H1 (cell line): ENCODE measurements at regions not wholly inside any gene's neighbourhood (a gene's known extent, or its start where the extent isn't known, plus 50 kb on each side); places are given as distances from the start of the nearest gene placed in this dataset.

ENCODE experiments used
- CTCF ChIA-PET: fragments of 300-600 bp; sonication (Branson Sonifier 250); formaldehyde crosslinking; loops from one replicate; lab custom pipeline; 2021; ENCODE audit not compliant: partially characterized antibody; lab: Charles Lee
- POLR2A ChIA-PET: fragments of 300-600 bp; sonication (Branson Sonifier 250); formaldehyde crosslinking; loops from one replicate; lab custom pipeline; 2021; ENCODE audit warnings: inconsistent platforms; ENCODE audit not compliant: partially characterized antibody; lab: Charles Lee
- DNase-seq, 2 experiments: peaks; one replicate each; pipeline versions ENCODE4 v3.0.0 to v3.0.0-alpha.2; 2010 to 2022; ENCODE audit warnings: low spot score in 2 of 2, low read depth in 1 of 2, mixed read lengths in 1 of 2
- FAIRE-seq: peaks from 2 replicates; lab custom pipeline; 2011; peaks lifted over from hg19 to GRCh38; lab: Jason Lieb, UNC
- H2AFZ ChIP-seq: 2 replicates; pipeline ENCODE4 v1.8.1; 2012; ENCODE audit warnings: low read length, inconsistent platforms
- H2AK5ac ChIP-seq: 2 replicates; pipeline ENCODE4 v1.6.1; 2013; ENCODE audit warnings: low read depth, low read length
- H2BK120ac ChIP-seq: replicated peaks from 2 replicates; pipeline ENCODE3; 2013; ENCODE audit warnings: low read depth, low read length, inconsistent platforms
- H2BK12ac ChIP-seq: 2 replicates; pipeline ENCODE4 v1.6.1; 2013; ENCODE audit warnings: low read depth, low read length
- H2BK15ac ChIP-seq: 2 replicates; pipeline ENCODE4 v1.6.1; 2013; ENCODE audit warnings: low read length
- H2BK20ac ChIP-seq: 2 replicates; pipeline ENCODE4 v1.6.1; 2013; ENCODE audit warnings: low read length
- H2BK5ac ChIP-seq: 2 replicates; pipeline ENCODE4 v1.6.1; 2013; ENCODE audit warnings: low read depth, low read length
- H3K14ac ChIP-seq: 2 replicates; pipeline ENCODE4 v1.6.1; 2013; ENCODE audit warnings: inconsistent platforms; ENCODE audit not compliant: insufficient read length
- H3K18ac ChIP-seq: 2 replicates; pipeline ENCODE4 v1.6.1; 2013; ENCODE audit warnings: low read length; ENCODE audit errors: extremely low read depth
- H3K23ac ChIP-seq: 2 replicates; pipeline ENCODE4 v1.6.1; 2013; ENCODE audit warnings: inconsistent platforms; ENCODE audit not compliant: insufficient read length
- H3K23me2 ChIP-seq: 2 replicates; pipeline ENCODE4 v1.6.1; 2013; ENCODE audit warnings: low read depth, low read length
- H3K27ac ChIP-seq: 2 replicates; pipeline ENCODE4 v1.6.1; 2011; ENCODE audit warnings: low read depth, low read length, inconsistent platforms
- H3K27me3 ChIP-seq, 4 experiments: replicated peaks in 1 of 4; 1 replicate in 1 of 4; 2 replicates in 3 of 4; pipeline versions ENCODE4 v1.6.1 to v1.8.1; 2011 to 2013; ENCODE audit warnings: low read length in 3 of 4, mild to moderate bottlenecking in 3 of 4, inconsistent platforms in 2 of 4, mixed read lengths in 2 of 4, moderate library complexity in 1 of 4; ENCODE audit not compliant: control insufficient read depth in 3 of 4, insufficient read depth in 3 of 4; ENCODE audit errors: extremely low read depth in 1 of 4
- H3K36me3 ChIP-seq, 4 experiments: 2 replicates each; pipeline versions ENCODE4 v1.6.1 to v1.8.1; 2011 to 2013; ENCODE audit warnings: mild to moderate bottlenecking in 4 of 4, low read length in 3 of 4, moderate library complexity in 2 of 4, control low read depth in 1 of 4, inconsistent platforms in 1 of 4; ENCODE audit not compliant: insufficient read depth in 4 of 4, control insufficient read depth in 2 of 4
- H3K4ac ChIP-seq: replicated peaks from 2 replicates; pipeline ENCODE3; 2013; ENCODE audit warnings: low read length, low read depth, mixed read lengths, inconsistent platforms; ENCODE audit not compliant: insufficient read length
- H3K4me1 ChIP-seq, 4 experiments: replicated peaks in 1 of 4; 1 replicate in 1 of 4; 2 replicates in 3 of 4; pipeline versions ENCODE4 v1.6.1 to v1.8.1; 2011 to 2013; ENCODE audit warnings: low read length in 3 of 4, inconsistent platforms in 2 of 4, mixed read lengths in 1 of 4; ENCODE audit not compliant: insufficient read depth in 4 of 4, control insufficient read depth in 3 of 4
- H3K4me2 ChIP-seq, 2 experiments: 2 replicates each; pipeline versions ENCODE4 v1.6.1 to v1.8.1; 2011 to 2013; ENCODE audit warnings: low read depth in 2 of 2, low read length in 2 of 2, control low read depth in 1 of 2, inconsistent platforms in 1 of 2, mild to moderate bottlenecking in 1 of 2; ENCODE audit not compliant: insufficient read depth in 1 of 2
- H3K4me3 ChIP-seq, 4 experiments: fragments of 200-600, 300-600 bp in 1 of 4; sonication (generic), shearing (Covaris generic), sonication (Bioruptor Twin) in 1 of 4; 2 replicates each; pipeline versions ENCODE4 v1.5.1 to v1.8.1; 2011 to 2016; ENCODE audit warnings: low read length in 4 of 4, low read depth in 3 of 4, control low read depth in 2 of 4, inconsistent platforms in 2 of 4, mild to moderate bottlenecking in 2 of 4, mixed read lengths in 1 of 4, moderate library complexity in 1 of 4; ENCODE audit not compliant: insufficient read depth in 2 of 4; ENCODE audit errors: extremely low read depth in 1 of 4
- H3K56ac ChIP-seq: replicated peaks from 2 replicates; pipeline ENCODE3; 2013; ENCODE audit warnings: low read depth, mild to moderate bottlenecking, mixed read lengths, low read length, inconsistent platforms; ENCODE audit not compliant: insufficient read length
- H3K79me1 ChIP-seq: 2 replicates; pipeline ENCODE4 v1.6.1; 2013; ENCODE audit warnings: low read depth, low read length, control low read depth
- H3K79me2 ChIP-seq, 2 experiments: 2 replicates each; pipeline versions ENCODE4 v1.6.1 to v1.8.1; 2012 to 2013; ENCODE audit warnings: low read length in 2 of 2, mild to moderate bottlenecking in 2 of 2, inconsistent platforms in 1 of 2; ENCODE audit not compliant: insufficient read depth in 2 of 2, control insufficient read depth in 1 of 2
- H3K9ac ChIP-seq, 4 experiments: replicated peaks in 1 of 4; 1 replicate in 1 of 4; 2 replicates in 3 of 4; pipeline versions ENCODE4 v1.6.1 to v1.8.1; 2011 to 2013; ENCODE audit warnings: low read depth in 3 of 4, low read length in 3 of 4, control low read depth in 2 of 4, mild to moderate bottlenecking in 2 of 4, moderate library complexity in 2 of 4, inconsistent platforms in 1 of 4; ENCODE audit errors: extremely low read depth in 1 of 4
- H3K9me3 ChIP-seq, 2 experiments: 2 replicates each; pipeline versions ENCODE4 v1.6.1 to v1.8.1; 2012 to 2013; ENCODE audit warnings: mild to moderate bottlenecking in 2 of 2, moderate library complexity in 2 of 2, control low read depth in 1 of 2, inconsistent platforms in 1 of 2, low read depth in 1 of 2, low read length in 1 of 2, mixed read lengths in 1 of 2; ENCODE audit not compliant: insufficient read depth in 2 of 2
- H4K20me1 ChIP-seq, 2 experiments: replicated peaks in 1 of 2; 2 replicates each; pipeline versions ENCODE3 to v1.8.1; 2011 to 2013; ENCODE audit warnings: inconsistent platforms in 2 of 2, low read length in 2 of 2, mild to moderate bottlenecking in 1 of 2; ENCODE audit not compliant: insufficient read depth in 2 of 2, control insufficient read depth in 1 of 2
- H4K5ac ChIP-seq: 2 replicates; pipeline ENCODE4 v1.6.1; 2013; ENCODE audit warnings: low read length, low read depth, mixed read lengths, inconsistent platforms; ENCODE audit not compliant: insufficient read length
- H4K8ac ChIP-seq: 2 replicates; pipeline ENCODE4 v1.8.0; 2013; ENCODE audit warnings: mild to moderate bottlenecking, moderate library complexity, low read length, inconsistent platforms; ENCODE audit not compliant: insufficient read depth; ENCODE audit errors: extremely low read depth
- H4K91ac ChIP-seq: replicated peaks from 2 replicates; pipeline ENCODE3; 2013; ENCODE audit warnings: low read length, mixed read lengths, inconsistent platforms; ENCODE audit not compliant: insufficient read length
- RAD21 ChIP-seq, 2 experiments: IDR thresholded peaks in 1 of 2; conservative IDR thresholded peaks in 1 of 2; 2 replicates each; pipeline ENCODE4 v1.6.1; 2011; ENCODE audit warnings: low read depth in 2 of 2, low read length in 2 of 2, improper control_type of control experiment in 1 of 2, inconsistent platforms in 1 of 2, mild to moderate bottlenecking in 1 of 2, moderate library complexity in 1 of 2
- SIN3A ChIP-seq, 2 experiments: IDR thresholded peaks in 1 of 2; conservative IDR thresholded peaks in 1 of 2; 2 replicates each; pipeline ENCODE4 v1.6.1; 2011 to 2012; ENCODE audit warnings: low read length in 2 of 2, improper control_type of control experiment in 1 of 2, low read depth in 1 of 2, mild to moderate bottlenecking in 1 of 2
- WGBS, 2 experiments: shearing (Covaris generic) in 1 of 2; methylation state at CpG; one replicate each; pipeline versions ENCODE4 v1.1.6 to v1.1.7; 2013 to 2015; ENCODE audit warnings: low lambda C conversion rate in 2 of 2, mixed read lengths in 2 of 2, inconsistent platforms in 1 of 2, low coverage in 1 of 2, missing lambda C conversion rate in 1 of 2; ENCODE audit not compliant: insufficient replicate concordance in 2 of 2, insufficient coverage in 1 of 2, insufficient read length in 1 of 2; ENCODE audit errors: extremely low coverage in 1 of 2, missing lambda C conversion rate in 1 of 2; 5-methylcytosine and 5-hydroxymethylcytosine counted together
- TF ChIP-seq, protein P1 (sequence below), 3 experiments: IDR thresholded peaks; 1 replicate in 2 of 3; 2 replicates in 1 of 3; pipeline versions ENCODE4 v1.5.1 to v1.6.1; 2011; ENCODE audit warnings: low read length in 3 of 3, mild to moderate bottlenecking in 3 of 3, inconsistent platforms in 2 of 3, low read depth in 1 of 3, moderate library complexity in 1 of 3; ENCODE audit not compliant: insufficient read depth in 1 of 3; ENCODE audit errors: control extremely low read depth in 1 of 3

DNA sequence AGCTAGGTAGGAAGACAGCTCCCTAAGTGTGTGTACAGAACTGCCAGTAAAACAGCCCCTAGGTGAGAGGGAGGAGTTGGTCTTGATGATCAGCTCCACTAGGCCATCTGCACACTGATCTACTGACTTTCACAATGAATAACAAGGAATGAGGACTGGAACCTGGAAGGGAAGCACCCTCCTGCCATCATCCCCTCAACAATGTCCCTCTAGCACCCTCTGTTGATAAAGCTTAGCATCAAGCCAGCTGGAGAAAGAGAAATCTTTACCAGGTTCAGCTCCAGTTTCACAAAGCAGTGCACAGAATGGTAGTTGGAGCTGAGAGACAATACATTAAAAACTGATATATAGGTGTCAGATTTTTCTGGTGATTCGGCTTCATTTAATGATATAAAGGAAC, 57.2 kb upstream of the IRAK1BP1 start:
- H4K5ac ChIP-seq: no peak overlapping the region
- peak; percentile 90 for FAIRE-seq
- no peak for DNase-seq
- no peak overlapping the region for H2BK15ac ChIP-seq
- no peak overlapping the region for H2BK5ac ChIP-seq
- WGBS, 2 experiments: 32% methylated on average over 1 of the region's 1 CpG; no CpG with 5 or more reads in 1 of the 2 experiments
- no peak overlapping the region for H2BK120ac ChIP-seq
- H3K9me3 ChIP-seq: no peaks in the 10 kb centered on the region
- H3K4me3 ChIP-seq: no peak overlapping the region
- H4K91ac ChIP-seq: no peak overlapping the region
- no peak overlapping the region for H2BK12ac ChIP-seq
- H3K4me2 ChIP-seq: no peak overlapping the region
- no peak overlapping the region for H3K4ac ChIP-seq
- TF ChIP-seq RAD21 (IDR thresholded peaks at IDR 0.05 in 1 of 2, conservative IDR thresholded peaks at IDR 0.05 in 1 of 2; ENCODE audit: low read depth in 2 of 2, low read length in 2 of 2): peak; percentile 94 to 95
- TF ChIP-seq SIN3A (conservative IDR thresholded peaks at IDR 0.05 in 1 of 2, IDR thresholded peaks at IDR 0.05 in 1 of 2; ENCODE audit: low read depth in 1 of 2, low read length in 2 of 2): no peak
- TF ChIP-seq, protein P1, sequence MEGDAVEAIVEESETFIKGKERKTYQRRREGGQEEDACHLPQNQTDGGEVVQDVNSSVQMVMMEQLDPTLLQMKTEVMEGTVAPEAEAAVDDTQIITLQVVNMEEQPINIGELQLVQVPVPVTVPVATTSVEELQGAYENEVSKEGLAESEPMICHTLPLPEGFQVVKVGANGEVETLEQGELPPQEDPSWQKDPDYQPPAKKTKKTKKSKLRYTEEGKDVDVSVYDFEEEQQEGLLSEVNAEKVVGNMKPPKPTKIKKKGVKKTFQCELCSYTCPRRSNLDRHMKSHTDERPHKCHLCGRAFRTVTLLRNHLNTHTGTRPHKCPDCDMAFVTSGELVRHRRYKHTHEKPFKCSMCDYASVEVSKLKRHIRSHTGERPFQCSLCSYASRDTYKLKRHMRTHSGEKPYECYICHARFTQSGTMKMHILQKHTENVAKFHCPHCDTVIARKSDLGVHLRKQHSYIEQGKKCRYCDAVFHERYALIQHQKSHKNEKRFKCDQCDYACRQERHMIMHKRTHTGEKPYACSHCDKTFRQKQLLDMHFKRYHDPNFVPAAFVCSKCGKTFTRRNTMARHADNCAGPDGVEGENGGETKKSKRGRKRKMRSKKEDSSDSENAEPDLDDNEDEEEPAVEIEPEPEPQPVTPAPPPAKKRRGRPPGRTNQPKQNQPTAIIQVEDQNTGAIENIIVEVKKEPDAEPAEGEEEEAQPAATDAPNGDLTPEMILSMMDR (IDR thresholded peaks at IDR 0.05; ENCODE audit: control extremely low read depth in 1 of 3, insufficient read depth in 1 of 3, low read depth in 1 of 3, low read length in 3 of 3): peak; percentile 38 to 88 (median 73)
- no peaks in the 10 kb centered on the region for H3K79me2 ChIP-seq
- H4K20me1 ChIP-seq: no peaks in the 10 kb centered on the region
- H3K79me1 ChIP-seq: no peaks in the 10 kb centered on the region
- H3K18ac ChIP-seq: no peak overlapping the region
- H3K27ac ChIP-seq: no peak overlapping the region
- no peak overlapping the region for H2BK20ac ChIP-seq
- H3K23me2 ChIP-seq: no peaks in the 10 kb centered on the region
- no peaks in the 10 kb centered on the region for H3K4me1 ChIP-seq
- no peak overlapping the region for H3K23ac ChIP-seq
- H2AFZ ChIP-seq: no peak overlapping the region
- H3K9ac ChIP-seq: no peak overlapping the region
- no peaks in the 10 kb centered on the region for H3K36me3 ChIP-seq
- no peak overlapping the region for H2AK5ac ChIP-seq
- no peaks in the 10 kb centered on the region for H3K27me3 ChIP-seq
- H4K8ac ChIP-seq: no peak overlapping the region
- CTCF ChIA-PET: interaction anchor here (0.5 to 2.4 kb wide), 40 partner anchors 13 to 1340 kb away, joined by 3 to 14 read pairs (median 4); partner anchors contain the start of gene MEI4
- POLR2A ChIA-PET: no interaction called here
- no peak overlapping the region for H3K56ac ChIP-seq
- H3K14ac ChIP-seq: no peak overlapping the region
